ENCODE measurements at regions not wholly inside any gene's neighbourhood (a gene's known extent, or its start where the extent isn't known, plus 50 kb on each side); places are given as distances from the start of the nearest gene placed in this dataset.

DNA sequence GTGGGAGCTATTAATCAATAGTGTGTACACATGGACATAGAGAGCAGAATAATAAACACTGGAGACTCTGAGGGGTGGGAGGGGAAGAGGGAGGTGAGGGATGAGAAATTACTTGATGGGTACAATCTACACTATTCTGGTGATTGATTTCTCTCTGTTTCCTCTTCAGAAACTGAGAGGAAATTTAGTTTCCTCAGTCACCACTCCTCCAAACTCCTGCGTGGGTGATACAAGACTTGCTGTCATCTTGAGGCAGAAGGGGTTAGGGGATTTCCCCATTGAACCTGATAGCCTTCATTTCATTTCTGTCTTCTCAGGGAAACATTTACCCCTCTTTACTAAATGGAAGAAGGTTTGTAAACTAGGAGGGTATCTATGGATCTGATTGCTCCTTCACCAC, 84.3 kb upstream of the ESR1 start:
- TF ChIP-seq CTCF (IDR thresholded peaks at IDR 0.05), result no peak
- no peak for TF ChIP-seq POLR2A (IDR thresholded peaks at IDR 0.05)
- no peak for TF ChIP-seq EP300 (IDR thresholded peaks at IDR 0.05)

Measured in stomach (tissue), 4 donors.